CD4-positive, alpha-beta T cell treated with Interleukin-6 for 4 hours (primary cell): ENCODE measurements at regions not wholly inside any gene's neighbourhood (a gene's known extent, or its start where the extent isn't known, plus 50 kb on each side); places are given as distances from the start of the nearest gene placed in this dataset.

Experiments
- DNase-seq: peaks from one replicate; pipeline ENCODE4 v3.0.0-alpha.2; 2020; ENCODE audit warnings: mixed read lengths

DNA sequence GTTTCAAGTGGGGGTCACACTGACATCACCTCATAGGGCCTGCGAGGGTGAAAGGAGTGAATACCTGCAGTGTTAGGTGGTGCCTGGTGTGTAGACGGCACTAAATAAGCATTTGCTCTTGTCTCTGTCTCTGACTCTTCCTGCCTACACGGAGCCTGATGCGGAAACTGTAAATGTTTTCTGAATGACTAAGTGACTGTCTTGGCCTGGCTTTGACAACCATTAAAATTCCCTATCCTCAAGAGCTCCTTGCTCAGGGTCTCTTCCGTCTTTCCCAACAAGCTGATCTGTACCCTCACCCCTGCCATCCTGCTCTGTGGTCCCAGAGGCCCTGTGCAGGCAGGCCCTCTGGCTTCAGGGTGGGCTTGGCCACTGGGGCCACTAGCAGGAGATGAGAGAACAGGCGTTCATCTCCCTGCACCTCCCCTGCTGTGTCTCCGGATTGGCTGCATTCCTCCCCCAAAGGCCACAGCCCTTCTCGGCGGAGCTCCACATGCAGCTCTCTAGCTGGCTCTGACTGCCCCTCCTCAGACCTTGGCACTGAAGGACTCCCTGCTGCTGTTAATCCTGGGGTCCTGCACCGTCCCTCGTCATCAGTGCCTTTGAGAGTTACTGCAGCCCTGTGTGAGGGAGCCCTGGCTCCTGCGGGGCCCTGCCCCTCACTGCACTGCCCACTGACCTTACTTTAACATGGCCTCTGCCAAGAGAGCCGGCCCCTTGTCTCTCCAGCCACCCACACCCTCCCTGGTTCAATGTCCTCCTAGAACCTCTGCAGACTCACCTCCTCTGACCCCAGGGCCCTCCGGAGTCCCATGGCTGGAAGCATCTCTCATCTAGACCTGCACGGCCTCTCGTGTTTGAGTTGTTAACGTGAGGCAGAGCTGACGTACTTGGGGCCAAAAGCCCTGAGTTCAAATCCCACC lies 211.1 kb downstream of the MATN1 start:
- DNase-seq, result no peak

- DNase-seq, result no peak
Observed at GRCh38 chr1:30511563-30511962, 211.8 kb downstream of the MATN1 start.

DNA sequence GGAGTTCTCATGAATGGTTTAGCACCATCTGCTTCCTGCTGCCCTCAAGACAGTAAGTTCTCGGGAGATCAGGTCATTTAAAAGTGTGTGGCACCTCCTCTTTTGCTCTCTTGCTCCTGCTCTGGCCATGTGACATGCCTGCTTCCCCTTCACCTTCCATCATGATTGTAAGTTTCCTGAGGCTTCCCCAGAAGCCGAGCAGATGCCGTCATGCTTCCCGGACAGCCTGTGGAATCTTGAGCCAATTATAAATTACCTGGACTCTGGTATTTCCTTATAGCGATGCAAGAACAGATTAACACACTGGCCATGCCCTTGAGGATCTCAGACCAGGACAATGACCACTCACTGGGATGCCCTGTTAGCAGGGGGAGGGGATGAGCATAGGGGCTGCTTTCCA lies 212.3 kb downstream of the MATN1 start:
- no peak for DNase-seq

DNA sequence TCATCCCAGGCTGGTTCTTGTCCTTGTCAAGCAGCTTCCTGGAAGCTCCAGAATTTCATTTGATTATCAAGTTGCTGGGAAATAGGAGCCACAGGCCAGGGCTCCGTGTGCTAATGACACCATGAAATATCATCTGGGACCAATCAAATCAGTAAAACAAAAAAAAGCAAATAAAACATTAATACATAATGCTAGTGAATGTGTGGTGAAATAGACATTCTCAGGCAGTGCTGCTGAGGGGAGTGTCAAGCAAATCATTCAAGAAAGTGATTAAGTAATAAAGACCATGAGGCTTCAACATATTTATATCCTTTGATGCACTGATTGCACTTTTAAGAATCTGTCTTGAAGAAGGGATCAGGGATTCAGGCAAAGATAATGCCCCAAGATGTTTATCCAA lies 213.7 kb downstream of the MATN1 start:
- DNase-seq, result no peak

DNA sequence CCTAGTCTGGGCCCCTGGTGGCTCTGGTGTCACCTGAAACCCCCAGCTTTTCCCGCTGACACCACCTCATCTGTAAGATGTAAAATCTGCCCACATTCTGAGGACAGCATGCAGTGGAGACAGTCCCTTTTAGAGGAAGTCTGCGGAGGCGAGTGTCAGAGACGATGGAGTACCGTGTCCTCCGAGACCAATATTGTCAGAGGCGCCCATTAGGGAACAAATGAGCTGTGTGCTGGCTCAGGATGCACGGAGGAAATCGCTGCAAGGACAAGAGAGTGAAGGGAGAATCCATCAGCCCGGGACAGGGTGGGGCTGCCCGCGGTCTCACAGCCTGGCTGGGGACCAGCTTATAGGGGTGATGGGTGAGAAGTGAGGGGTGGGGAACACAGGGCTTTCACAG lies 214.8 kb downstream of the MATN1 start:
- no peak for DNase-seq

DNA sequence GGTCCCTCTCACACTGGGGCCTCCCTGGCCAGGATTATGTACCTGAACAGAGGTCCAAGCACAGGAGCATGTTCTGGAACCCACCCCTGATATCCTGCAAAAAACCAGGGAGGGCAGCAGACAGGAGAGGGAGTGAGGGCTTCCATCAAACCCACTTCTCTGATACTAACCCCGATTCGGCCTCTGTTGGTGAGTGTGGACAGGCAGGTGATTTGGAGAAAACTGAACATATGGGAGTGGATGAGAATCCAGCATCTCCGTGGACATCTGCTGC lies 215.3 kb downstream of the MATN1 start:
- DNase-seq, result no peak

GRCh38 chr1:30507401-30508174 lies 215.8 kb downstream of the MATN1 start:
- no peak for DNase-seq

- DNase-seq, result no peak
Observed at GRCh38 chr1:30507016-30507312, 216.4 kb downstream of the MATN1 start.

DNA sequence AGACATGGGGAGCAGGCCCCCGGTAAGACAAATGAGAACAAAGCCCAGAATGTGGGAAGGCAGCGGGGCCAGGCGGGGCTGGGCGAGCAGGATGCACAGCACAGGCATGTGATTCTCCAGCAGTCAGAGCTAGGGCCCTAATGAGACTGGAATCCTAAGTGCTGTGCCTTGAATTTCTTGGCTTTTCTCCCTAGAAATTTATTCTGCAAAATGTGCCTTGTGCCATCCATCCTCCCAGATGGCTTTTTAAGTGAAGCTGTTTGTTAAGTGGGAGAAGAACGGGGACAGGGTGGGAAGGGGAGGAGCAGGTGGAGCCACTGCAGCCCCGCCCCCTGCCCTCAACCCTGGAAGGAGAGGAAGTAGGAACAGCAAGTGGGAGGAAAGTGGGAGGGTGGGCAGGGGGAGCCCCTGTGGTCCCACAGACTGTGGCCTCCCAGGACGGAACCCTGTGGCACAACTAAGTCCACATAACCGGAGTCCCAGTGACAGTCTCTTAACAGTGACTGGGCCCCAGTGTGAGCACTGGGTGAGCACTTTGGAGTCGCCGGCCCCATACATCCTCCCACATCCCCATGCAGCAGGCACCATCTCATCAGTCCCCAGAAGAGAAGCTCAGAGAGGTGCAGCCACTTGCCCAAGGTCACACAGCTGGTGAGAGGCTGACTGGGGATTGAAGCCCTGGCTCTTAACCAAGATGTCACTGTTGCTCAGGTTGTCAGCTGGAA lies 216.9 kb downstream of the MATN1 start:
- no peak for DNase-seq

DNA sequence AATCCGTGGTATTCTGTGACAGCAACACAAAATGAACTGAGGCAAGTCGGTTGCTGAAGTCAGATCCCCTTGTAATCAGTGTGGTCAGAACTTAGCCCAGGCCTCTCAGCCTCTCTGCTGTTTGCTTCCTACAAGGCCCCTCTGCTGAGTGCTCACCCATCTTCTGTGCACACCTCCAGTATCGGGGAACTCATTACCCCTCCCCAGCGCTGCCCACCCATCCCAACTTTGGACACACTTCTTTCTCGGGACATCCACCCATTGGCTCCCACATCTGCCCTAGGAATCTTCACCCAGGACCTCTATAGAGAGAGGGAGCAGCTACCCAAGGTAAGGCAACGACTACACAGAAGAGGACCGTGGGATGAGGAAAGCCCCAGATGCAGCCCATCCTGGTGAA lies 217.5 kb downstream of the MATN1 start:
- no peak for DNase-seq

GRCh38 chr1:30492451-30492850 lies 230.9 kb downstream of the MATN1 start:
- DNase-seq, result no peak

- DNase-seq, result no peak
Observed at GRCh38 chr1:30491831-30492230, 231.6 kb downstream of the MATN1 start.

GRCh38 chr1:30490554-30491053 lies 232.8 kb downstream of the MATN1 start:
- DNase-seq, result no peak

GRCh38 chr1:30489737-30490389 lies 233.5 kb downstream of the MATN1 start:
- no peak for DNase-seq

DNA sequence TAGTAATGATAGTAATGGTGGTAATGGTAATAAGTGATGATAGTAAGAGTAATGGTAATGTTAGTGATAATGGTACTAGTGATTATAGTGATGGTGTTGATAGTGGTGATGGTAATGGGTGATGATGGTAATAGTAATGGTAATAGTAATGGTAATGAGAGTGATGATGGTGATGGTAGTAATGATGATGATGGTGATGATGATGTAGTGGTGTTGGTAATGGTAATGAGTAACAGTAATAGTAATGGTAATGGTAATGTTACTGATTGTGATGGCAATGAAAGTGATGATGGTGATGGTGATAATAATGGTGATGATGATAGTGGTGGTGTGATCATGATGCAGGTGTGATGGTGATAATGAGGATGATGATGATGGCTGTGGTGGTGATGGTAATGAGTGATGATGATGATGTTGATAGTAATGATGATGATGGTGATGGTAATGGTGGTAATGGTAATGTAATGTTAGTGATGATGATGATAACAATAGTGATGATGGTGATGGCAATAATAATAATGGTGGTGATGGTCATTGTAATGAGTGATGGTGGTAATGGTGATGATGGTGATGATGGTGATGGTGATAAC lies 235.0 kb downstream of the MATN1 start:
- DNase-seq, result no peak

DNA sequence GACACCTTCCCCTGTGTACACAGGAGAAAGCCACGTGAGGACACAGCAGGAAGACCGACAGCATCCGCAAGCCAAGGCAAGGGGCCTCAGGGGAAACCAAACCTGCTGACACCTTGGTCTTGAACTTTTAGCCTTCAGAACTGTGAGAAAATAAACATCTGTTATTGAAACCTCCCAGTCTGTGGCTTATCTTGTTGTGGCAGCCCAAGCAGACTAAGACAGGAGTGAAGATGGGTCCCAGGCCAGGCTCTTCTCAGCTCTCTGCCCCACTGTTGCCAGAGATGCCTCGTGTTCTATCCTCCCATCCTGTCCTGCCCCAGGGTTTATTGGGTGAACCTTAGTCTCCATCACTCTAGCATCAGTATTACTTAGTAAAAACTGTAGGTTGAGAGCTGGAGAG lies 236.3 kb downstream of the MATN1 start:
- no peak for DNase-seq

DNA sequence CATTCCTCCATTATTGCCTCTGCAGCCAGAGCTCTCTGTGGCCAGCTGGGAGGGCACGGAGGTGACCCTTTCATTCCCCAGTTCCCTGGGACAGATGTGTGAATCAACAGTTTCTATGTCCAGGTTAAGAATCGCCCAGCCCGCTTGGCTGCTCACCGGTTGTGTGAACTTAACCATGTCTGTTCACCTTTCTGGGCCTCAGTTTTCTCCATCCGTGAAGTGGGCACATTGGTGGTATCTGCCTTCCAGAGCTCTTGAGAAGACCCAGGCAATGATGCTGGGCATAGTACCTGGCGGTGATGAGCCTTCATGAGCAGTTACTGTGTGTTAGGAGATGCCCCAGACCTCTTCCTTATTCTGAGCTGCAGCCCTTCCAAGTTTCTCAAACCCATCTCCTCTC lies 238.3 kb downstream of the MATN1 start:
- no peak for DNase-seq

- DNase-seq, result no peak
Observed at GRCh38 chr1:30484668-30485067, 238.7 kb downstream of the MATN1 start.

DNA sequence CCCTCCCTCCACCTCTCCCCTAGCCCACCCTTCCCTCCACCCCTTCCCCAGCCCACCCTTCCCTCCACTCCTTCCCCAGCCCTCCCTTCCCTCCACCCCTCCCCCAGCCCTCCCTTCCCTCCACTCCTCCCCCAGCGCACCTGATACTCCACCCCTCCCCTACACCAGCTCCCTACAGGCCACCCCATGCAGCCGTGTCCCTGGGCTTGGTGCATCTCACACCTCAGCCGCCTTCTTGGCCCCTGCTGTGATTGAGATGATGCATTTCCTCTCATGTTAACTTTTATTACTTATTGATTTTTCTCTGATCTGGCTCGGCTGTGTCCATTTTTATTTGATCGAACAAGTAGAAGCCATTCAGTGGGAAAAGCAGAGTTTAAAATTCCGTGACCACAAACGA lies 243.8 kb downstream of the MATN1 start:
- no peak for DNase-seq

GRCh38 chr1:30478799-30479563 lies 244.4 kb downstream of the MATN1 start:
- no peak for DNase-seq

DNA sequence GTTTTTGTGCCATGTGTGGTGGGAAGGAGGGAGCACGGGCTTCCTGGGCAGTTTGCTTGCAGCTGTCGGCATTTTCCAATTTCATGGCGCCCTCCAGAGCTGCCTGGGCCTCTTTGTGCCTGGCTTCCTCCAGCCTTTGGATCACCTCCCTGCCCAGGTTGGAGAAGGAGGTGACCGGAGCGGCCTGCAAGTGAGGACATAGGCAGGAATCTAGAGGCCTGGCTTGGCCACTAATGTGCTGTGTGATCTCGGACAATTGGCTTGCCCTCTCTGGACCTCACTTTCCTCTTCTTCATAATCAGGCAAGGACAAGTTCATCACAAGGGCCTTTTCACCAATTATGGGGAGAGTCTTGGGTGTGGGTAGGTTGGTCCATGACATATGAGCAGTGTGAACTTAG lies 245.1 kb downstream of the MATN1 start:
- no peak for DNase-seq

DNA sequence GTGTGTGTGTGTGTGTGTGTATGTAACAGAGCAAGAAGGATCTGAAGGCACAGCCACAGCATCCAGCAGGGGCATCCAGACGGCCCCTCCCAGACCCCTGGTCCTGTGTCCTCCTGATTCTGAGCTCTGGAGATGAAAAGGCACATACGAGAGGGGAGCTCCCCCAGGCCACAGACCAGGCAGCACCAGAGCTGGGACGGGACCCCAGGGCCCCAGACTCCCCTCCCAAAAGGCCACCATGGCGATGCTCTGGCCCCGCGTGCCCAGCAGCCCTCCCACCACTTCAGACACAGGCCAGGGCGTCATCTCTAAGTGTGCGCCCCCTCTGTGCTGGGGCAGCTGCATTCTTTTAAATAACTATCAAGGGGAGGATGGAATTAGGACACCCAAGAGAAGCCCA lies 245.8 kb downstream of the MATN1 start:
- DNase-seq, result no peak
